GM23248 (cell line): ENCODE measurements at regions not wholly inside any gene's neighbourhood (a gene's known extent, or its start where the extent isn't known, plus 50 kb on each side); places are given as distances from the start of the nearest gene placed in this dataset.

Source experiments
- DNase-seq: peaks from one replicate; pipeline ENCODE4 v3.0.0-alpha.2; 2015
- H2AFZ ChIP-seq: fragments of 200-600 bp; sonication (generic); 2 replicates; pipeline ENCODE4 v1.6.1; 2016; ENCODE audit warnings: antibody characterized with exemption
- H3F3A ChIP-seq: fragments of 200-600 bp; sonication (generic); 2 replicates; pipeline ENCODE4 v1.6.1; 2016; ENCODE audit warnings: mild to moderate bottlenecking, antibody characterized with exemption, mixed run types; ENCODE audit not compliant: insufficient read depth
- H3K27ac ChIP-seq: fragments of 200-600 bp; sonication (generic); 2 replicates; pipeline ENCODE4 v1.5.1; 2016; ENCODE audit warnings: mild to moderate bottlenecking
- H3K27me3 ChIP-seq: fragments of 200-600 bp; sonication (generic); replicated peaks from 2 replicates; pipeline ENCODE4 v1.6.1; 2016; ENCODE audit warnings: mild to moderate bottlenecking; ENCODE audit not compliant: insufficient read depth
- H3K36me3 ChIP-seq: fragments of 200-600 bp; sonication (generic); 2 replicates; pipeline ENCODE4 v1.6.1; 2016; ENCODE audit warnings: low read depth, mild to moderate bottlenecking
- H3K4me1 ChIP-seq: fragments of 200-600 bp; sonication (generic); 2 replicates; pipeline ENCODE4 v1.6.1; 2016; ENCODE audit warnings: mild to moderate bottlenecking; ENCODE audit not compliant: insufficient read depth
- H3K4me2 ChIP-seq: fragments of 200-600 bp; sonication (generic); one replicate; pipeline ENCODE4 v1.6.1; 2016; ENCODE audit warnings: mild to moderate bottlenecking; ENCODE audit not compliant: unreplicated experiment
- H3K4me3 ChIP-seq: fragments of 200-600 bp; sonication (generic); 2 replicates; pipeline ENCODE4 v1.5.1; 2016; ENCODE audit warnings: mild to moderate bottlenecking
- H3K79me2 ChIP-seq: fragments of 200-600 bp; sonication (generic); 2 replicates; pipeline ENCODE4 v1.6.1; 2016; ENCODE audit warnings: mild to moderate bottlenecking; ENCODE audit not compliant: insufficient read depth
- H3K9ac ChIP-seq: fragments of 200-600 bp; sonication (generic); 2 replicates; pipeline ENCODE4 v1.6.1; 2016; ENCODE audit warnings: mild to moderate bottlenecking
- H3K9me2 ChIP-seq: fragments of 200-600 bp; sonication (generic); 2 replicates; pipeline ENCODE4 v1.6.1; 2016; ENCODE audit warnings: mixed run types, mild to moderate bottlenecking, moderate library complexity; ENCODE audit not compliant: insufficient read depth
- H3K9me3 ChIP-seq: fragments of 200-600 bp; sonication (generic); one replicate; pipeline ENCODE4 v1.6.1; 2017; ENCODE audit warnings: low read depth
- H4K20me1 ChIP-seq: fragments of 200-600 bp; sonication (generic); 2 replicates; pipeline ENCODE4 v1.6.0; 2016; ENCODE audit not compliant: insufficient read depth
- EZH2 ChIP-seq: fragments of 200-600 bp; sonication (generic); IDR thresholded peaks from 2 replicates; pipeline ENCODE4 v1.6.1; 2018; ENCODE audit warnings: antibody characterized with exemption, mild to moderate bottlenecking; ENCODE audit not compliant: insufficient read depth, poor library complexity, severe bottlenecking
- EZH2phosphoT487 ChIP-seq: fragments of 200-600 bp; sonication (generic); IDR thresholded peaks from 2 replicates; pipeline ENCODE4 v1.6.1; 2018; ENCODE audit warnings: antibody characterized with exemption, moderate library complexity, mild to moderate bottlenecking, low read depth; ENCODE audit not compliant: insufficient read depth
- WGBS, 2 experiments: methylation state at CpG; one replicate each; pipeline ENCODE4 v1.1.6; 2015 to 2017; ENCODE audit warnings: low lambda C conversion rate in 2 of 2, low coverage in 1 of 2; ENCODE audit errors: missing lambda C conversion rate in 2 of 2; 5-methylcytosine and 5-hydroxymethylcytosine counted together
- in situ Hi-C: fragments of 300-500 bp; cut with MboI; formaldehyde crosslinking; loops from 2 replicates; pipeline ENCODE4 v1.15.0; 2020

DNA sequence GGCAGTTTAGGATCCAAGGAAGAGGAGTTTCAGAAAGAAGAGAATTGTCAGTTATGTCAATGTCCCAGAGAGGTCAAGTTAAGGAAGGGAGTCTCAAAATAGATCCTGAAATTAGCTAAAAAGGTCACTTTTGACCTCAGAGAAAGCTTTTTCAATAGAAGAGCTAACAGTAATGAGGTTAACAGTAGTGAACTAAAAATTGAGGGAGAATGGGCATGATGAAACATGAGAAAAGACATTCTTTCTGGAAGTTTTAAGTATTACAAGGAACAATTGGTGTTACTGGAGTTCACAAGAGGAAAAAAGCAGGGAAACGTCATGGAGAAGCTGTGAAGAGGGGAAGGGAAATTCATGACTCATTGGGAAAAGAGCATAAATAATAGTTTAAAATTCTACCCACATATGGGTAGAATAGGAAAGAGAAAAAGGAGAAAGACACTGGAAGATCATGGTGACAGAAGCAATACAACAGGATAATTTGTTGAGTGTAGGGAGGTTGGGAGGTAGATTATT is 381.2 kb upstream of the FAR2 start:
- H3K79me2 ChIP-seq: no peaks in the 10 kb centered on the region
- H3K9me3 ChIP-seq: no peaks in the 10 kb centered on the region
- TF ChIP-seq EZH2phosphoT487 (no peak), EZH2 (no peak)
- H3K9ac ChIP-seq: no peak overlapping the region
- H3K4me3 ChIP-seq: no peak overlapping the region
- no peaks in the 10 kb centered on the region for H4K20me1 ChIP-seq
- 9 to 37% methylated on average over 1 of the region's 1 CpG for WGBS, 2 experiments
- no peaks in the 10 kb centered on the region for H3K36me3 ChIP-seq
- 0 out of 2 replicates have a peak overlapping the region, but pooled peaks have one; percentile 5 for H2AFZ ChIP-seq
- H3K9me2 ChIP-seq: no peaks in the 10 kb centered on the region
- no peaks in the 10 kb centered on the region for H3F3A ChIP-seq
- no peak overlapping the region for H3K27ac ChIP-seq
- no peaks in the 10 kb centered on the region for H3K4me1 ChIP-seq
- peak; percentile 27 for DNase-seq
- no peak overlapping the region for H3K4me2 ChIP-seq
- no peaks in the 10 kb centered on the region for H3K27me3 ChIP-seq
- in situ Hi-C loops: no loop called here

DNA sequence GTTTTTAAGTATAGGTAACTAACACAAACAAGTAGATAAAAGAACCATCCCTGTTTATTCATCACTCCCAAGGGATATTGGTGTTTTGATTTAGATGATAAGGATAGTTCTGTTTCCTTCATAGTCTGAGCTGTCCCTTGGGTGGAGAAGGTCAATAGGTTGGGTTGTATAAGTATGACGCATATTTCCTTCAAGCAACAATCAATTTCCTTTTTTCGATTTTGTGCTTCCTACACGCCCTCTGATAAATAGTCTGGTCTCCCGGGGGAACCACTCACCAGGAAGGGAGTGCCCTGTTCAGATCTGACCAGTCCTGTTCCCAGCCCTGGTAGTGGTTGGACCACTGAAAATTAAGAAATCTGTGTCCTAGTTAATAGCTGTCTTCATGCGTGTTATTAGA is 378.8 kb upstream of the FAR2 start:
- no peaks in the 10 kb centered on the region for H3K4me1 ChIP-seq
- no peaks in the 10 kb centered on the region for H3K79me2 ChIP-seq
- no peak overlapping the region for H3K9ac ChIP-seq
- TF ChIP-seq EZH2phosphoT487 (no peak), EZH2 (no peak)
- no peak overlapping the region for H2AFZ ChIP-seq
- no peaks in the 10 kb centered on the region for H3K9me3 ChIP-seq
- no peak overlapping the region for H3K4me3 ChIP-seq
- in situ Hi-C loops: no loop called here
- H3K9me2 ChIP-seq: no peaks in the 10 kb centered on the region
- no peaks in the 10 kb centered on the region for H3K36me3 ChIP-seq
- no peaks in the 10 kb centered on the region for H3K27me3 ChIP-seq
- no peak overlapping the region for H3K27ac ChIP-seq
- H4K20me1 ChIP-seq: no peaks in the 10 kb centered on the region
- WGBS, 2 experiments: 58% methylated on average over 5 of the region's 5 CpGs
- DNase-seq: no peak
- H3K4me2 ChIP-seq: no peak overlapping the region
- no peaks in the 10 kb centered on the region for H3F3A ChIP-seq

DNA sequence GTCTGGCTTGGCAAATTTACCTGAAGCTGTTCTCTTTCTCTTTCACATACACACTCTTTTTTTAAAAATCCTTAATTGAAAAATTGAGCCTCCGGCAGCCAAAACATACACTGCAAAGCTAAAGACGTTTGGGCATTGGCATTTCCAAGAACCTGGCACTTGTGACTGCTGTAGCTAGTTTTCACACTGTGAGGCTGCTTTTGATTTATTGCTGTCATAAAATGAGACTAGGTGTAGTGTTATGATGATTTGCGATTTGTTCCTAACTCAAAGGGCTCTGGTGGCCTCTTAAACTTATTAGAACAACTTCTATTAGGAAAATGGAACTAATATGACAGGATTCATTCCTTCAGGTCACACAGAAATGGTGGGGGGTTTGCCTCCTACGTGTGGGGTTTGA is 377.1 kb upstream of the FAR2 start:
- no peaks in the 10 kb centered on the region for H3K9me3 ChIP-seq
- in situ Hi-C loops: no loop called here
- 55 to 61% methylated on average over 4 of the region's 4 CpGs for WGBS, 2 experiments
- no peak overlapping the region for H2AFZ ChIP-seq
- H3K27me3 ChIP-seq: no peaks in the 10 kb centered on the region
- H3K4me3 ChIP-seq: no peak overlapping the region
- H3K9ac ChIP-seq: no peak overlapping the region
- H3K4me1 ChIP-seq: no peaks in the 10 kb centered on the region
- H3F3A ChIP-seq: no peaks in the 10 kb centered on the region
- no peaks in the 10 kb centered on the region for H3K79me2 ChIP-seq
- H3K9me2 ChIP-seq: no peaks in the 10 kb centered on the region
- DNase-seq: no peak
- H3K27ac ChIP-seq: no peak overlapping the region
- no peaks in the 10 kb centered on the region for H3K36me3 ChIP-seq
- TF ChIP-seq EZH2phosphoT487 (no peak), EZH2 (no peak)
- no peaks in the 10 kb centered on the region for H4K20me1 ChIP-seq
- H3K4me2 ChIP-seq: no peak overlapping the region

DNA sequence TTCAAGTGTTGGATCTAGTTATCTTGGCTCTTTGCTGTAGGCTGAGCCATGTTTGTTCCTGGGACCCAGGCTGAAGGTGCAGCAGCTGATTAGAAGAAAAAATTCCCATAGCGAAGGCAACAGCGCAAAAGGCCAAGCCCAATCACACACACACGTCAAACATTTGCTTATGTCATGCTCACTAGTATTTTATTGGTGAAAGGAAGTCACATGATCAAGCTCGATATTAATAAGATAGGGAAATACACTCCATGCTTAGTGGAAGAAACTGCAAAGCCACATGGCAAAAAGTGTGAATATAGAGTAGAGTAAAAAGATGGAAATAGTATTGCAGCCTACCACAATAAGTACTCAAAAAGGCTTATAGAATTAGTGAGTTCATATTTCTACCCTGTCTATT is 373.5 kb upstream of the FAR2 start:
- Histone ChIP-seq H3K27me3 (no peaks in the 10 kb centered on the region), H3K9me2 (no peaks in the 10 kb centered on the region), H4K20me1 (no peaks in the 10 kb centered on the region), H3K4me1 (no peaks in the 10 kb centered on the region; the same call in 1 of the 2 replicates), H3K79me2 (no peaks in the 10 kb centered on the region), H3K9me3 (no peaks in the 10 kb centered on the region), H3K4me3 (no peak overlapping the region), H3F3A (no peaks in the 10 kb centered on the region), H3K9ac (no peak overlapping the region), H3K4me2 (no peak overlapping the region), H3K36me3 (no peaks in the 10 kb centered on the region), H2AFZ (no peak overlapping the region), H3K27ac (no peak overlapping the region)
- no peak for DNase-seq
- in situ Hi-C loops: no loop called here
- 83 to 89% methylated on average over 4 of the region's 4 CpGs for WGBS, 2 experiments
- no peak for TF ChIP-seq EZH2
- TF ChIP-seq EZH2phosphoT487: no peak

DNA sequence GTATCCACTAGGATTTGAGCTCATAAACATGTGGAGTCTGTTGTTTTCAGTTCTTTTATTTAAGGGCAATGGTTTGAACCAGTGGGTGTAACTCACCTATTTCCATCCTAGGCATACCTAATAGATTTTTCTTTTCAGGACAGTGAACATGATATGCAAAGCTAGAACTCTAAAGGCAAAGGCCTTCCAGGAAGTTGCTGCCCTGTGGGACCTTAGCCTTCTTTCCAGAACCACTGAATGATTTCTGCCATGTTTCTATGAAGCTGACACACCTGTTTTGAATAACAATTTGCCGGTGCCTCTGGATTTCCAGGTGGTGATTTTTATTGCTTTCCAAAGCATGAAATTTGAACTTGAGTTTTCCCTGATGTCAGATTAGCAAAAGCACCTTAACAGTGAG is 372.9 kb upstream of the FAR2 start:
- WGBS, 2 experiments: 10% methylated on average over 1 of the region's 1 CpG
- H3K4me1 ChIP-seq: no peaks in the 10 kb centered on the region; the same call in 1 of the 2 replicates
- no peak overlapping the region for H3K27ac ChIP-seq
- no peak for TF ChIP-seq EZH2phosphoT487
- TF ChIP-seq EZH2: no peak
- H2AFZ ChIP-seq: no peak overlapping the region
- H3K9ac ChIP-seq: no peak overlapping the region
- H3F3A ChIP-seq: no peaks in the 10 kb centered on the region
- no peaks in the 10 kb centered on the region for H3K9me2 ChIP-seq
- no peak for DNase-seq
- no peak overlapping the region for H3K4me3 ChIP-seq
- no peaks in the 10 kb centered on the region for H4K20me1 ChIP-seq
- H3K4me2 ChIP-seq: no peak overlapping the region
- no peaks in the 10 kb centered on the region for H3K9me3 ChIP-seq
- H3K27me3 ChIP-seq: no peaks in the 10 kb centered on the region
- H3K79me2 ChIP-seq: no peaks in the 10 kb centered on the region
- no peaks in the 10 kb centered on the region for H3K36me3 ChIP-seq
- in situ Hi-C loops: no loop called here
